ENCODE measurements at regions not wholly inside any gene's neighbourhood (a gene's known extent, or its start where the extent isn't known, plus 50 kb on each side); places are given as distances from the start of the nearest gene placed in this dataset.

- H3K56ac ChIP-seq (ENCODE audit: insufficient read length, low read depth, low read length): no peak overlapping the region
- H3K14ac ChIP-seq (ENCODE audit: insufficient read depth, low read length): no peak overlapping the region
- no peaks in the 10 kb centered on the region for H3K79me1 ChIP-seq (ENCODE audit: insufficient read depth, low read depth, low read length, poor library complexity, severe bottlenecking)
- no peaks in the 10 kb centered on the region for H3K23me2 ChIP-seq (ENCODE audit: insufficient read length, low read depth, low read length, poor library complexity, severe bottlenecking)
- H3K36me3 Mint-ChIP-seq (ENCODE audit: insufficient read depth in 1 of 3, low read depth in 3 of 3): no peaks in the 10 kb centered on the region
- no peak overlapping the region for H2BK20ac ChIP-seq (ENCODE audit: low read depth, low read length, poor library complexity, severe bottlenecking)
- H2BK12ac ChIP-seq (ENCODE audit: insufficient read length, low read depth, low read length): no peak overlapping the region
- no peak overlapping the region for H3K23ac ChIP-seq (ENCODE audit: insufficient read length, low read depth, low read length)
- H2AFZ ChIP-seq (ENCODE audit: low read length): no peak overlapping the region
- no peak for TF ChIP-seq CTCF (conservative IDR thresholded peaks at IDR 0.05)
- no peak overlapping the region for H3K4me2 ChIP-seq (ENCODE audit: insufficient read depth, insufficient read length, low read length)
- H3K9me3 ChIP-seq (ENCODE audit: control insufficient read depth, low read depth, low read length): no peaks in the 10 kb centered on the region
- H3K4ac ChIP-seq (ENCODE audit: low read depth, low read length): no peak overlapping the region
- no peak overlapping the region for H2BK5ac ChIP-seq (ENCODE audit: insufficient read length, low read length)
- H3K9ac ChIP-seq (ENCODE audit: extremely low read depth, insufficient read length, low read length): no peak overlapping the region
- H3K79me2 ChIP-seq (ENCODE audit: insufficient read depth, low read length): no peaks in the 10 kb centered on the region
- no CpG with 5 or more reads among the region's 3 CpGs for WGBS (ENCODE audit: extremely low coverage, insufficient read length, low lambda C conversion rate)
- no peaks in the 10 kb centered on the region for H3K27me3 Mint-ChIP-seq (ENCODE audit: low read depth)
- H3K9me3 Mint-ChIP-seq: no peaks in the 10 kb centered on the region
- no peak overlapping the region for H3K18ac ChIP-seq (ENCODE audit: insufficient read length, low read depth, low read length)
- H3K4me1 Mint-ChIP-seq: no peaks in the 10 kb centered on the region
- no peak overlapping the region for H2BK15ac ChIP-seq (ENCODE audit: low read depth, low read length)
- no peaks in the 10 kb centered on the region for H3K27me3 ChIP-seq (ENCODE audit: insufficient read depth, low read length)
- H4K20me1 ChIP-seq (ENCODE audit: control insufficient read depth, insufficient read depth, insufficient read length): no peaks in the 10 kb centered on the region
- no peak overlapping the region for H3K27ac ChIP-seq (ENCODE audit: insufficient read length, low read depth, low read length)
- H3K27ac Mint-ChIP-seq: no peak overlapping the region
- H3T11ph ChIP-seq (ENCODE audit: low read length): no peak overlapping the region
- no peak overlapping the region for H4K91ac ChIP-seq (ENCODE audit: insufficient read length, low read depth, low read length)
- no peak overlapping the region for H3K4me3 Mint-ChIP-seq
- no peak overlapping the region for H2AK5ac ChIP-seq (ENCODE audit: insufficient read length, low read length)
- H4K8ac ChIP-seq (replicated peaks; ENCODE audit: insufficient read length, low read depth, low read length): no peak overlapping the region
- DNase-seq: no peak
- no peaks in the 10 kb centered on the region for H3K4me1 ChIP-seq (ENCODE audit: insufficient read depth, low read length)
- H4K5ac ChIP-seq (ENCODE audit: insufficient read length, low read depth, low read length): no peak overlapping the region
- H2BK120ac ChIP-seq (ENCODE audit: low read depth, low read length, poor library complexity, severe bottlenecking): no peak overlapping the region
Measured at GRCh38 chr10:1911771-1912170, 174.4 kb upstream of the ADARB2 start.
